K562 (cell line): ENCODE measurements at regions not wholly inside any gene's neighbourhood (a gene's known extent, or its start where the extent isn't known, plus 50 kb on each side); places are given as distances from the start of the nearest gene placed in this dataset.

ENCODE experiments used
- ATAC-seq: fragments of 200-7000 bp; cut with Tn5 transposase; 3 replicates; pipeline ENCODE4 v1.9.1; 2020; ENCODE audit warnings: moderate library complexity
- BruUV-seq: library from RNA; stranded (reverse); fragments of 400-500 nt; replicated peaks from 2 replicates; lab custom pipeline; 2021; lab: Mats Ljungman, UMichigan
- CTCF ChIA-PET: fragments of 300-600 bp; formaldehyde crosslinking; extraction: SDS; loops from one replicate; lab custom pipeline; 2021; ENCODE audit warnings: low intra/inter-chr PET ratio; lab: Yijun Ruan, JAX
- POLR2A ChIA-PET: fragments of 300-600, 350-650 bp; sonication (Branson Sonifier 250); formaldehyde crosslinking; extraction: SDS; loops from one replicate; lab custom pipeline; 2021; ENCODE audit warnings: antibody characterized with exemption, inconsistent platforms; lab: Yijun Ruan, JAX
- DNase-seq, 4 experiments: peaks; one replicate each; pipeline versions ENCODE4 v3.0.0 to v3.0.0-alpha.2; 2011 to 2018; ENCODE audit warnings: low spot score in 3 of 4, mixed read lengths in 3 of 4; ENCODE audit errors: extremely low read depth in 1 of 4
- FAIRE-seq: peaks from 2 replicates; lab custom pipeline; 2011; peaks lifted over from hg19 to GRCh38; lab: Jason Lieb, UNC
- H2AFZ ChIP-seq: 2 replicates; pipeline ENCODE4 v1.6.0; 2011; ENCODE audit warnings: low read depth, low read length, control low read depth, inconsistent platforms
- H3K27ac ChIP-seq: fragments of 200-600 bp; 3 replicates; pipeline ENCODE4 v1.8.0; 2011; ENCODE audit warnings: low read depth, mild to moderate bottlenecking, control low read depth, inconsistent platforms, low read length, moderate library complexity, mixed read lengths; ENCODE audit errors: extremely low read depth
- H3K27me3 ChIP-seq, 2 experiments: fragments of 300-600 bp in 1 of 2; 2 replicates in 1 of 2; 3 replicates in 1 of 2; pipeline versions ENCODE4 v1.6.0 to v1.8.0; 2011; ENCODE audit warnings: inconsistent platforms in 2 of 2, low read length in 2 of 2, mild to moderate bottlenecking in 1 of 2, mixed read lengths in 1 of 2, moderate library complexity in 1 of 2; ENCODE audit not compliant: control insufficient read depth in 2 of 2, insufficient read depth in 2 of 2
- H3K36me3 ChIP-seq: fragments of 300-600 bp; 3 replicates; pipeline ENCODE4 v1.8.0; 2011; ENCODE audit warnings: mild to moderate bottlenecking, low read length, inconsistent platforms; ENCODE audit not compliant: control insufficient read depth, insufficient read depth
- H3K4me1 ChIP-seq, 2 experiments: fragments of 200-600 bp in 1 of 2; replicated peaks in 1 of 2; 2 replicates in 1 of 2; 3 replicates in 1 of 2; pipeline versions ENCODE4 v1.5.1 to v1.8.0; 2011; ENCODE audit warnings: inconsistent platforms in 2 of 2, low read length in 2 of 2, mild to moderate bottlenecking in 1 of 2, mixed read lengths in 1 of 2, moderate library complexity in 1 of 2; ENCODE audit not compliant: control insufficient read depth in 2 of 2, insufficient read depth in 2 of 2
- H3K4me2 ChIP-seq: 2 replicates; pipeline ENCODE4 v1.6.1; 2011; ENCODE audit warnings: low read length, control low read depth, inconsistent platforms, mixed read lengths; ENCODE audit not compliant: insufficient read depth
- H3K4me3 ChIP-seq: fragments of 200-600 bp; sonication (generic), shearing (Covaris generic); 2 replicates; pipeline ENCODE4 v1.5.1; 2016; ENCODE audit warnings: control low read depth, inconsistent platforms
- H3K79me2 ChIP-seq: fragments of 200-600 bp; 3 replicates; pipeline ENCODE4 v1.8.0; 2011; ENCODE audit warnings: low read length, inconsistent platforms; ENCODE audit not compliant: control insufficient read depth, insufficient read depth
- H3K9ac ChIP-seq, 2 experiments: 2 replicates each; pipeline versions ENCODE4 v1.6.0 to v1.6.1; 2011; ENCODE audit warnings: low read depth in 2 of 2, low read length in 2 of 2, control low read depth in 1 of 2, inconsistent platforms in 1 of 2, mild to moderate bottlenecking in 1 of 2, mixed read lengths in 1 of 2; ENCODE audit not compliant: insufficient read depth in 1 of 2
- H3K9me1 ChIP-seq: one replicate; pipeline ENCODE4 v1.6.0; 2011; ENCODE audit warnings: inconsistent platforms, mild to moderate bottlenecking, low read length, moderate library complexity; ENCODE audit not compliant: control insufficient read depth, insufficient read depth
- H3K9me3 ChIP-seq: replicated peaks from 2 replicates; pipeline ENCODE4 v1.5.1; 2011; ENCODE audit warnings: low read depth, low read length, inconsistent platforms; ENCODE audit not compliant: control insufficient read depth, insufficient read depth
- H4K20me1 ChIP-seq: replicated peaks from 2 replicates; pipeline ENCODE4 v1.6.1; 2011; ENCODE audit warnings: low read length, inconsistent platforms, mixed read lengths; ENCODE audit not compliant: control insufficient read depth, insufficient read depth
- E2F6 ChIP-seq, 2 experiments: IDR thresholded peaks; 2 replicates each; pipeline ENCODE4 v1.6.1; 2011; ENCODE audit warnings: borderline replicate concordance in 1 of 2, control low read depth in 1 of 2, low read depth in 1 of 2, low read length in 1 of 2, mild to moderate bottlenecking in 1 of 2, mixed read lengths in 1 of 2, moderate library complexity in 1 of 2; ENCODE audit not compliant: insufficient read depth in 1 of 2, insufficient read length in 1 of 2, poor library complexity in 1 of 2, severe bottlenecking in 1 of 2; ENCODE audit errors: extremely low read depth in 1 of 2
- ETS2 ChIP-seq: IDR thresholded peaks from 2 replicates; pipeline ENCODE4 v1.6.1; 2016; ENCODE audit warnings: borderline replicate concordance, missing genetic modification characterization, mild to moderate bottlenecking, moderate library complexity, missing compliant biosample characterization; ENCODE audit not compliant: poor library complexity, severe bottlenecking
- NRF1 ChIP-seq, 2 experiments: fragments of 450-650 bp; IDR thresholded peaks in 1 of 2; conservative IDR thresholded peaks in 1 of 2; 2 replicates each; pipeline ENCODE4 v1.6.1; 2014; ENCODE audit warnings: mild to moderate bottlenecking in 2 of 2
- PPARD ChIP-seq: fragments of 250-450 bp; sonication (Bioruptor Pico); IDR thresholded peaks from 2 replicates; pipeline ENCODE4 v1.8.0; 2022; ENCODE audit warnings: inconsistent platforms, mild to moderate bottlenecking, moderate library complexity
- TAF7 ChIP-seq: fragments of 450-650 bp; IDR thresholded peaks from 2 replicates; pipeline ENCODE4 v1.6.1; 2016; ENCODE audit warnings: missing genetic modification characterization, missing compliant biosample characterization
- TCF3 ChIP-seq: sonication (generic); formaldehyde crosslinking; IDR thresholded peaks from 2 replicates; pipeline ENCODE4 v1.4.0; 2020; ENCODE audit warnings: mild to moderate bottlenecking, missing genetic modification reagents
- WGBS: fragments of 100-300 bp; shearing (Covaris generic); methylation state at CpG from one replicate; pipeline ENCODE4 v1.1.6; 2016; ENCODE audit warnings: low coverage, mixed read lengths; ENCODE audit not compliant: insufficient coverage; ENCODE audit errors: missing lambda C conversion rate; 5-methylcytosine and 5-hydroxymethylcytosine counted together
- in situ Hi-C: fragments of 300-500 bp; cut with MboI; formaldehyde crosslinking; loops from 4 replicates; pipeline ENCODE4 v1.15.0; 2018; ENCODE audit warnings: inconsistent platforms, mixed read lengths
- intact Hi-C: fragments of 100-400 bp; cut with micrococcal nuclease; formaldehyde crosslinking; loops from 2 replicates; pipeline ENCODE4 v1.14.2; 2022
- TF ChIP-seq, protein P1 (sequence below): fragments of 250-450 bp; sonication (Bioruptor Pico); IDR thresholded peaks from 2 replicates; pipeline ENCODE4 v1.4.0; 2020
- TF ChIP-seq, protein P2 (sequence below): IDR thresholded peaks from 2 replicates; pipeline ENCODE4 v1.6.1; 2011; ENCODE audit not compliant: insufficient read length; ENCODE audit errors: extremely low read depth

DNA sequence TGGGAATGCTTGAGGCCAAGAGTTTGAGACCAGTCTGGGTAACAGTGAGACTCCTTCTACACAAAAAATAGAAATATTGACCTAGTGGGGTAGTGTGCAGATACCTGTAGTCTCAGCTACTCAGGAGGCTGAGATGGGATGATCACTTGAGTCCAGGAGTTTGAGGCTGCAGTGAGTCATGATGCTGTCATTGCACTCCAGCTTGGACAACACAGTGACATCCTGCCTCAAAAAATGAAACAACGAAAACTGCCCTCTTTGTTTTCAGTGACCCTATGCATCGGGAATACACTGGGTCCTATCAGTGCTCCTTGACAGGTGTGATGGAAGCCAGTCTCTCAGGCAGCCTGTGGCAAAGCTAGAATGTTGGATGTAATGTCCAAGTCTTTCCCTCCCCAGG is 311.5 kb upstream of the OR4E1 start (continued):
- TF ChIP-seq E2F6 (IDR thresholded peaks at IDR 0.05; ENCODE audit: borderline replicate concordance in 1 of 2, extremely low read depth in 1 of 2, insufficient read depth in 1 of 2, insufficient read length in 1 of 2, low read depth in 1 of 2, low read length in 1 of 2, poor library complexity in 1 of 2, severe bottlenecking in 1 of 2) (no peak), PPARD (CRISPR knock-in tag) (no peak), ETS2 (tag) (no peak), TAF7 (tag) (no peak), TCF3 (CRISPR knock-in tag) (no peak)
- TF ChIP-seq, protein P1, sequence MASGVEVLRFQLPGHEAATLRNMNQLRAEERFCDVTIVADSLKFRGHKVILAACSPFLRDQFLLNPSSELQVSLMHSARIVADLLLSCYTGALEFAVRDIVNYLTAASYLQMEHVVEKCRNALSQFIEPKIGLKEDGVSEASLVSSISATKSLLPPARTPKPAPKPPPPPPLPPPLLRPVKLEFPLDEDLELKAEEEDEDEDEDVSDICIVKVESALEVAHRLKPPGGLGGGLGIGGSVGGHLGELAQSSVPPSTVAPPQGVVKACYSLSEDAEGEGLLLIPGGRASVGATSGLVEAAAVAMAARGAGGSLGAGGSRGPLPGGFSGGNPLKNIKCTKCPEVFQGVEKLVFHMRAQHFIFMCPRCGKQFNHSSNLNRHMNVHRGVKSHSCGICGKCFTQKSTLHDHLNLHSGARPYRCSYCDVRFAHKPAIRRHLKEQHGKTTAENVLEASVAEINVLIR (CRISPR knock-in tag): no peak
- TF ChIP-seq, protein P2, sequence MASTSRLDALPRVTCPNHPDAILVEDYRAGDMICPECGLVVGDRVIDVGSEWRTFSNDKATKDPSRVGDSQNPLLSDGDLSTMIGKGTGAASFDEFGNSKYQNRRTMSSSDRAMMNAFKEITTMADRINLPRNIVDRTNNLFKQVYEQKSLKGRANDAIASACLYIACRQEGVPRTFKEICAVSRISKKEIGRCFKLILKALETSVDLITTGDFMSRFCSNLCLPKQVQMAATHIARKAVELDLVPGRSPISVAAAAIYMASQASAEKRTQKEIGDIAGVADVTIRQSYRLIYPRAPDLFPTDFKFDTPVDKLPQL: no peak

DNA sequence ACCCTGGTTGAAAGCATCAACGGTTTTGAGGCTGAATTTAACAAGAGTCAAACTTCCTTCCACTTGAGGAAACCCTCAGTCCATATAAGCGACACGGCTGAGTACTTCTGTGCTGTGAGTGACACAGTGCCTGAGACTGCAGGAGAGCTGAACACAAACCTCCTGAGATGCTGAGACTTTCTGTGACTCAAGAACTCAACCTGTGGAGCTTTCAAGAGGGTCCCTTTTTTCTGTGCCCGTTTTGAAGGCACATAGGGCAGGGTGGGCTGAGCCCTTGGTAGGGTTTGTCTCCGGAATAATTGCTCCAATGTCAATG is 305.3 kb upstream of the OR4E1 start:
- no peak overlapping the region for H3K4me2 ChIP-seq
- no peak for DNase-seq
- H3K36me3 ChIP-seq: no peaks in the 10 kb centered on the region
- 2% methylated on average over 5 of the region's 5 CpGs for WGBS
- no peaks in the 10 kb centered on the region for H3K27me3 ChIP-seq
- in situ Hi-C loops (no loop called here), intact Hi-C loops (no loop called here)
- H3K9me1 ChIP-seq: no peaks in the 10 kb centered on the region
- CTCF ChIA-PET: no interaction called here
- no peak overlapping the region for H3K4me3 ChIP-seq
- POLR2A ChIA-PET: no interaction called here
- H3K9ac ChIP-seq: no peak overlapping the region
- H3K79me2 ChIP-seq: no peaks in the 10 kb centered on the region
- TF ChIP-seq NRF1 (conservative IDR thresholded peaks at IDR 0.05 in 1 of 2, IDR thresholded peaks at IDR 0.05 in 1 of 2): no peak
- no peaks in the 10 kb centered on the region for H3K9me3 ChIP-seq
- no peak for ATAC-seq
- BruUV-seq: no TSS peak
- no peak overlapping the region for H3K27ac ChIP-seq
- FAIRE-seq: no peak
- H4K20me1 ChIP-seq: no peaks in the 10 kb centered on the region
- no peaks in the 10 kb centered on the region for H3K4me1 ChIP-seq
- no peak overlapping the region for H2AFZ ChIP-seq
